ENCODE measurements at regions not wholly inside any gene's neighbourhood (a gene's known extent, or its start where the extent isn't known, plus 50 kb on each side); places are given as distances from the start of the nearest gene placed in this dataset.

GRCh38 chr1:214116258-214116657 is 128.5 kb downstream of the PROX1 start:
- DNase-seq (ENCODE audit: low read depth, low spot score): no peak
- no peaks in the 10 kb centered on the region for H3K4me1 ChIP-seq (ENCODE audit: control insufficient read depth, extremely low read depth, insufficient read depth, low read length)

DNA sequence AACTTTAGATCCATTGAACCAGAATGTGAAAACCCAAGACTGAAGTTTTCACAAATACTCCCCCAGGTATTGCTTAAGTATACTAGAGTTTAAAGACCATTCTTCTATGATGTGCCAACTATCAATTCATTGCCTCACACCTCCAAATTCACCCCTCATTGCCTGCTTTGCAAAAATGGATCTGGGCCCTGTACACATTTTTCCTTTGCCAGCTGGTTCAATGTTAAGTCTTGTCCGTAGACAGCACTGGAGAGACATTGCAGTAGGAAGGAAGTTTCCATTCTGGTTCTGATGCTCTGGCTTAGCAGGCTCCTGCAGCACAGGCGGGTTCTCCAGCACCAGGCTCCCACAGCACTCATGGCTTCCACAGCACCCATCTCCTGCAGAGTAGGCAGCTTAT is 130.0 kb downstream of the PROX1 start:
- FAIRE-seq (no peak), DNase-seq (ENCODE audit: low read depth, low spot score) (no peak)
- Histone ChIP-seq H3K4me2 (ENCODE audit: control insufficient read depth, extremely low read depth, insufficient read depth, low read depth, low read length) (no peak overlapping the region), H3K9ac (ENCODE audit: control insufficient read depth, extremely low read depth, insufficient read depth, low read length) (no peak overlapping the region), H3K36me3 (ENCODE audit: control insufficient read depth in 2 of 2, extremely low read depth in 1 of 2, insufficient read depth in 2 of 2, low read length in 2 of 2) (no peaks in the 10 kb centered on the region), H3K79me2 (ENCODE audit: control insufficient read depth, insufficient read depth, low read length) (no peaks in the 10 kb centered on the region), H3K9me1 (ENCODE audit: control insufficient read depth, extremely low read depth, insufficient read depth, low read length) (no peaks in the 10 kb centered on the region), H3K27ac (ENCODE audit: control insufficient read depth, insufficient read depth, low read length) (no peak overlapping the region), H3K27me3 (ENCODE audit: control insufficient read depth, extremely low read depth, insufficient read depth, low read length) (peaks cover 3% of the 10 kb centered on the region), H3K4me3 (ENCODE audit: control insufficient read depth in 2 of 3, extremely low read depth in 1 of 3, insufficient read depth in 2 of 3, low read depth in 1 of 3, low read length in 3 of 3) (no peak overlapping the region), H2AFZ (ENCODE audit: control insufficient read depth, low read length) (no peak overlapping the region), H3K9me3 (ENCODE audit: control insufficient read depth, low read depth, low read length) (peaks cover 4% of the 10 kb centered on the region), H3K4me1 (ENCODE audit: control insufficient read depth, extremely low read depth, insufficient read depth, low read length) (no peaks in the 10 kb centered on the region), H4K20me1 (ENCODE audit: control insufficient read depth, extremely low read depth, insufficient read depth, low read length) (no peaks in the 10 kb centered on the region)
- TF ChIP-seq, protein P1, sequence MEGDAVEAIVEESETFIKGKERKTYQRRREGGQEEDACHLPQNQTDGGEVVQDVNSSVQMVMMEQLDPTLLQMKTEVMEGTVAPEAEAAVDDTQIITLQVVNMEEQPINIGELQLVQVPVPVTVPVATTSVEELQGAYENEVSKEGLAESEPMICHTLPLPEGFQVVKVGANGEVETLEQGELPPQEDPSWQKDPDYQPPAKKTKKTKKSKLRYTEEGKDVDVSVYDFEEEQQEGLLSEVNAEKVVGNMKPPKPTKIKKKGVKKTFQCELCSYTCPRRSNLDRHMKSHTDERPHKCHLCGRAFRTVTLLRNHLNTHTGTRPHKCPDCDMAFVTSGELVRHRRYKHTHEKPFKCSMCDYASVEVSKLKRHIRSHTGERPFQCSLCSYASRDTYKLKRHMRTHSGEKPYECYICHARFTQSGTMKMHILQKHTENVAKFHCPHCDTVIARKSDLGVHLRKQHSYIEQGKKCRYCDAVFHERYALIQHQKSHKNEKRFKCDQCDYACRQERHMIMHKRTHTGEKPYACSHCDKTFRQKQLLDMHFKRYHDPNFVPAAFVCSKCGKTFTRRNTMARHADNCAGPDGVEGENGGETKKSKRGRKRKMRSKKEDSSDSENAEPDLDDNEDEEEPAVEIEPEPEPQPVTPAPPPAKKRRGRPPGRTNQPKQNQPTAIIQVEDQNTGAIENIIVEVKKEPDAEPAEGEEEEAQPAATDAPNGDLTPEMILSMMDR (optimal IDR thresholded peaks at IDR 0.05 in 1 of 3, IDR thresholded peaks at IDR 0.05 in 1 of 3, conservative IDR thresholded peaks at IDR 0.05 in 1 of 3; ENCODE audit: extremely low read depth in 1 of 3, insufficient read depth in 2 of 3, low read length in 3 of 3): no peak
- TF ChIP-seq EZH2 (IDR thresholded peaks at IDR 0.05; ENCODE audit: low read length): no peak
- dilution Hi-C loops (cut with MboI; ENCODE audit: extremely low pct_ligation_motif_present, low sequenced_read_pairs): no loop called here

More at GRCh38 chr1:214116258-214116657, 128.5 kb downstream of the PROX1 start:
- Histone ChIP-seq H2AFZ (ENCODE audit: control insufficient read depth, low read length) (no peak overlapping the region), H3K4me2 (ENCODE audit: control insufficient read depth, extremely low read depth, insufficient read depth, low read depth, low read length) (no peak overlapping the region), H3K27ac (ENCODE audit: control insufficient read depth, insufficient read depth, low read length) (no peak overlapping the region), H3K79me2 (ENCODE audit: control insufficient read depth, insufficient read depth, low read length) (no peaks in the 10 kb centered on the region), H3K9me1 (ENCODE audit: control insufficient read depth, extremely low read depth, insufficient read depth, low read length) (no peaks in the 10 kb centered on the region), H3K9ac (ENCODE audit: control insufficient read depth, extremely low read depth, insufficient read depth, low read length) (no peak overlapping the region), H3K36me3 (ENCODE audit: control insufficient read depth in 2 of 2, extremely low read depth in 1 of 2, insufficient read depth in 2 of 2, low read length in 2 of 2) (no peaks in the 10 kb centered on the region), H3K4me3 (ENCODE audit: control insufficient read depth in 2 of 3, extremely low read depth in 1 of 3, insufficient read depth in 2 of 3, low read depth in 1 of 3, low read length in 3 of 3) (no peak overlapping the region), H3K9me3 (ENCODE audit: control insufficient read depth, low read depth, low read length) (peaks cover 4% of the 10 kb centered on the region), H3K27me3 (ENCODE audit: control insufficient read depth, extremely low read depth, insufficient read depth, low read length) (peaks cover 3% of the 10 kb centered on the region), H4K20me1 (ENCODE audit: control insufficient read depth, extremely low read depth, insufficient read depth, low read length) (no peaks in the 10 kb centered on the region)
- no peak for FAIRE-seq
- dilution Hi-C loops (cut with MboI; ENCODE audit: extremely low pct_ligation_motif_present, low sequenced_read_pairs): no loop called here
- TF ChIP-seq, protein P1 (optimal IDR thresholded peaks at IDR 0.05 in 1 of 3, IDR thresholded peaks at IDR 0.05 in 1 of 3, conservative IDR thresholded peaks at IDR 0.05 in 1 of 3; ENCODE audit: extremely low read depth in 1 of 3, insufficient read depth in 2 of 3, low read length in 3 of 3): no peak
- no peak for TF ChIP-seq EZH2 (IDR thresholded peaks at IDR 0.05; ENCODE audit: low read length)

All from keratinocyte (primary cell).